HCT116 (cell line): ENCODE measurements at regions not wholly inside any gene's neighbourhood (a gene's known extent, or its start where the extent isn't known, plus 50 kb on each side); places are given as distances from the start of the nearest gene placed in this dataset.

Experiments
- ATAC-seq: fragments of 200-7000 bp; cut with Tn5 transposase; 2 replicates; pipeline ENCODE4 v1.9.1; 2020; ENCODE audit warnings: mild to moderate bottlenecking, moderate library complexity
- BruUV-seq: library from RNA; stranded (reverse); fragments of 400-500 nt; replicated peaks from 2 replicates; lab custom pipeline; 2021; lab: Mats Ljungman, UMichigan
- CTCF ChIA-PET: fragments of 300-600 bp; sonication (Branson Sonifier 250); formaldehyde crosslinking; loops from one replicate; lab custom pipeline; 2021; ENCODE audit warnings: antibody characterized with exemption; lab: Charles Lee
- POLR2A ChIA-PET: fragments of 300-600, 350-600 bp; sonication (Branson Sonifier 250); formaldehyde crosslinking; loops from one replicate; lab custom pipeline; 2021; ENCODE audit warnings: antibody characterized with exemption; lab: Charles Lee
- RAD21 ChIA-PET, 2 experiments: fragments of 300-600 bp; sonication (Branson Sonifier 250); formaldehyde crosslinking; loops; one replicate each; lab custom pipeline; 2023; ENCODE audit warnings: low total read pairs in 2 of 2; ENCODE audit not compliant: uncharacterized antibody in 2 of 2, unreplicated experiment in 2 of 2, low non-redundant PET in 1 of 2; lab: Charles Lee
- DNase-seq: peaks from one replicate; pipeline ENCODE4 v3.0.0-alpha.2; 2010; ENCODE audit warnings: low read depth, low spot score
- H2AFZ ChIP-seq: fragments of 200-600 bp; shearing (Covaris generic), sonication (generic); 2 replicates; pipeline ENCODE4 v1.6.1; 2017; ENCODE audit warnings: low read depth, mixed run types, mixed read lengths, antibody characterized with exemption, low read length; ENCODE audit not compliant: poor library complexity, severe bottlenecking
- H3K27ac ChIP-seq: 2 replicates; pipeline ENCODE4 v1.5.1; 2012; ENCODE audit warnings: low read depth, low read length
- H3K27me3 ChIP-seq: fragments of 200-600 bp; sonication (generic); 2 replicates; pipeline ENCODE4 v1.6.1; 2016; ENCODE audit warnings: mixed run types, low read length, mixed read lengths; ENCODE audit not compliant: insufficient read depth
- H3K36me3 ChIP-seq, 2 experiments: fragments of 200-500 bp in 1 of 2; fragments of 200-600 bp in 1 of 2; sonication (Bioruptor generic) in 1 of 2; sonication (generic) in 1 of 2; 2 replicates each; pipeline versions ENCODE4 v1.5.1 to v1.6.1; 2014 to 2016; ENCODE audit warnings: low read length in 2 of 2, inconsistent platforms in 1 of 2, mixed read lengths in 1 of 2, mixed run types in 1 of 2; ENCODE audit not compliant: insufficient read depth in 2 of 2, control insufficient read depth in 1 of 2
- H3K4me1 ChIP-seq, 2 experiments: fragments of 200-600 bp in 1 of 2; sonication (generic) in 1 of 2; 2 replicates each; pipeline versions ENCODE4 v1.5.1 to v1.6.1; 2012 to 2017; ENCODE audit warnings: low read length in 2 of 2, inconsistent platforms in 1 of 2, mild to moderate bottlenecking in 1 of 2, mixed read lengths in 1 of 2, mixed run types in 1 of 2, moderate library complexity in 1 of 2; ENCODE audit not compliant: insufficient read depth in 2 of 2, control insufficient read depth in 1 of 2
- H3K4me2 ChIP-seq: fragments of 200-600 bp; sonication (generic); 2 replicates; pipeline ENCODE4 v1.6.1; 2017; ENCODE audit warnings: mixed run types, low read length, mixed read lengths
- H3K4me3 ChIP-seq, 2 experiments: fragments of 200-600 bp in 1 of 2; sonication (generic) in 1 of 2; replicated peaks in 1 of 2; 2 replicates each; pipeline ENCODE4 v1.5.1; 2011 to 2016; ENCODE audit warnings: low read length in 2 of 2, control low read depth in 1 of 2, low read depth in 1 of 2, mild to moderate bottlenecking in 1 of 2, mixed read lengths in 1 of 2, mixed run types in 1 of 2
- H3K79me2 ChIP-seq: fragments of 200-600 bp; sonication (generic); 2 replicates; pipeline ENCODE4 v1.6.1; 2017; ENCODE audit warnings: mild to moderate bottlenecking, mixed run types, low read length, moderate library complexity, mixed read lengths; ENCODE audit not compliant: insufficient read depth
- H3K9ac ChIP-seq: fragments of 200-600 bp; sonication (generic); 2 replicates; pipeline ENCODE4 v1.6.1; 2016; ENCODE audit warnings: low read length, mixed read lengths
- H3K9me2 ChIP-seq: fragments of 200-600 bp; sonication (generic), shearing (Covaris generic); 2 replicates; pipeline ENCODE4 v1.6.1; 2017; ENCODE audit warnings: mixed run types, mild to moderate bottlenecking, moderate library complexity; ENCODE audit not compliant: insufficient read depth
- H3K9me3 ChIP-seq, 2 experiments: fragments of 200-500 bp in 1 of 2; fragments of 200-600 bp in 1 of 2; sonication (Bioruptor generic) in 1 of 2; sonication (generic) in 1 of 2; 2 replicates each; pipeline ENCODE4 v1.6.1; 2014 to 2017; ENCODE audit warnings: low read length in 2 of 2, mixed read lengths in 2 of 2, inconsistent platforms in 1 of 2, low read depth in 1 of 2, mild to moderate bottlenecking in 1 of 2, mixed run types in 1 of 2, moderate library complexity in 1 of 2; ENCODE audit not compliant: control insufficient read depth in 1 of 2, insufficient read depth in 1 of 2
- H4K20me1 ChIP-seq: fragments of 200-600 bp; sonication (generic), shearing (Covaris generic); 2 replicates; pipeline ENCODE4 v1.6.1; 2017; ENCODE audit warnings: mixed run types, mild to moderate bottlenecking, moderate library complexity; ENCODE audit not compliant: insufficient read depth
- CBX3 ChIP-seq: IDR thresholded peaks from 2 replicates; pipeline ENCODE4 v1.6.1; 2012; ENCODE audit warnings: low read depth
- EGR1 ChIP-seq: IDR thresholded peaks from 2 replicates; pipeline ENCODE4 v1.6.1; 2012; ENCODE audit warnings: low read depth
- RAD21 ChIP-seq: IDR thresholded peaks from 2 replicates; pipeline ENCODE4 v1.6.1; 2012; ENCODE audit warnings: low read depth, mild to moderate bottlenecking
- intact Hi-C: fragments of 100-400 bp; cut with micrococcal nuclease; formaldehyde crosslinking; loops from 2 replicates; pipeline ENCODE4 v1.10.0; 2022
- TF ChIP-seq, protein P1 (sequence below): IDR thresholded peaks from 2 replicates; pipeline ENCODE4 v1.6.1; 2011; ENCODE audit warnings: mild to moderate bottlenecking, low read length, moderate library complexity; ENCODE audit not compliant: insufficient replicate concordance; ENCODE audit errors: extremely low read depth

DNA sequence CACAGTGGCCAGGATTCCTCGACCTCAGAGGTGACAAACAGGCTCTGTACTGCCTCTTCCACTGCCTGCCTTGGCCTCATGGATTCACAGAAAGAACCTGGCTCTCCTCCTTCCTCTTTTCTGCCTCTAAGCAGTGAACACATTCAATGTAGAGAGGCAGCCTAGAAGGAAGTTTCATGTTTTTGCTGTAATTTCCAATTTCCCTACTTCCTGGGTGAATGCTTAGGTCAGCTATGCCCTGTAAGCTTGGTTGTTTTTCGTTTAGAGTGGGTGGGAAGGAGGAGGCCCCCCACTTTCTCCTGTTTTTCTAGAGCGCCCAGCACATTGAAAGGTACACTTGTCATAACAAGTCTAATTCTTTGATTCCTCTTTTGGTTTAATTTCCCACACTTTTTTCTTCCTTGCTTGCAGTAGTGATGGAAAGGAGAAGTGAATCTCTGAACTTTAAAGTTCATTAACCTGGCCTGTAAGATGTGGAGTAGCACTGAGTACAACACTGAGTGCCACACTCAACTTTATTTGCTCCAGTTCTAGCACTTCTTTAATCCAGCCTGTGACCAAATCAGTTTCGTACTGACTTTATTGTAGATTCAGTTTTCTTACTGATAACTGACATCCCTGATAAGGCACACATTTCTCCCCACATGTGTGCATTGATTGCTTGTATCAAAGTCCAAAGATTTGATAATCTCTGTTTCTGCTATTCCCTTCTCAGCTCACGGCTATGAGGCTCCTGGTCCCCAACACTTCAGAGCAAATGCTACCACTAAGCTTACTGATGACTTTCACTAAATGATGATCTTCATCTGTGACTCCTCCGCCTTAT, 100.0 kb upstream of the MAN1A1 start:
- POLR2A ChIA-PET = no interaction called here

DNA sequence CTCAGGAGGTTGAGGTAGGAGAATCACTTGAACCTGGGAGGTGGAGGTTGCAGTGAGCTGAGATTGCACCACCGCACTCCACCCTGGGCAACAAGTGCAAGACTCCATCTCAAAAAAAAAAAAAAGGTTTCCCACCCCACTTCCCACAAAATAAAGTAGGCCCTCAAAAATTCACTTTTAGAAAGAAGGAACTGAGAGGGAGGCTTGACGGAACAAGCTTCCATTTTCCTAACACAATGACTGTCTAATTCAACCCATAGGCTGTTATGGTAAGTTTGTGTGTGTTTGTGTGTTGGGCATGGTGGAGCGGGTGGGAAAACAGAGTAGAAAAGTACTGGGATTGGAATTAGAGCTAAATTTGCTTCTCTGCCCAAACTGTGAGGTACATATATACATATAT, 98.4 kb upstream of the MAN1A1 start:
- ChIA-PET POLR2A (no interaction called here), RAD21 (no interaction called here), CTCF (no interaction called here)
- H3K79me2 ChIP-seq = no peaks in the 10 kb centered on the region
- no peaks in the 10 kb centered on the region for H4K20me1 ChIP-seq
- H3K27ac ChIP-seq = no peak overlapping the region
- ATAC-seq (no peak), DNase-seq (no peak)
- no peaks in the 10 kb centered on the region for H3K27me3 ChIP-seq
- no peak overlapping the region for H2AFZ ChIP-seq
- no peaks in the 10 kb centered on the region for H3K9me2 ChIP-seq
- H3K4me3 ChIP-seq = no peak overlapping the region
- H3K4me2 ChIP-seq = no peak overlapping the region
- intact Hi-C loops = no loop called here
- TF ChIP-seq, protein P1, sequence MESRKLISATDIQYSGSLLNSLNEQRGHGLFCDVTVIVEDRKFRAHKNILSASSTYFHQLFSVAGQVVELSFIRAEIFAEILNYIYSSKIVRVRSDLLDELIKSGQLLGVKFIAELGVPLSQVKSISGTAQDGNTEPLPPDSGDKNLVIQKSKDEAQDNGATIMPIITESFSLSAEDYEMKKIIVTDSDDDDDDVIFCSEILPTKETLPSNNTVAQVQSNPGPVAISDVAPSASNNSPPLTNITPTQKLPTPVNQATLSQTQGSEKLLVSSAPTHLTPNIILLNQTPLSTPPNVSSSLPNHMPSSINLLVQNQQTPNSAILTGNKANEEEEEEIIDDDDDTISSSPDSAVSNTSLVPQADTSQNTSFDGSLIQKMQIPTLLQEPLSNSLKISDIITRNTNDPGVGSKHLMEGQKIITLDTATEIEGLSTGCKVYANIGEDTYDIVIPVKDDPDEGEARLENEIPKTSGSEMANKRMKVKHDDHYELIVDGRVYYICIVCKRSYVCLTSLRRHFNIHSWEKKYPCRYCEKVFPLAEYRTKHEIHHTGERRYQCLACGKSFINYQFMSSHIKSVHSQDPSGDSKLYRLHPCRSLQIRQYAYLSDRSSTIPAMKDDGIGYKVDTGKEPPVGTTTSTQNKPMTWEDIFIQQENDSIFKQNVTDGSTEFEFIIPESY = no peak
- BruUV-seq = no TSS peak
- H3K9ac ChIP-seq = no peak overlapping the region
- H3K36me3 ChIP-seq = no peaks in the 10 kb centered on the region
- H3K9me3 ChIP-seq = no peaks in the 10 kb centered on the region
- H3K4me1 ChIP-seq = peaks cover 12% of the 10 kb centered on the region in 2 experiments

More for the DNA sequence above, 100.0 kb upstream of the MAN1A1 start:
- H3K27ac ChIP-seq = no peak overlapping the region
- ATAC-seq (no peak), DNase-seq (no peak)
- ChIA-PET RAD21 (no interaction called here), CTCF (no interaction called here)
- H3K9me2 ChIP-seq = no peaks in the 10 kb centered on the region
- no peaks in the 10 kb centered on the region for H3K27me3 ChIP-seq
- no peaks in the 10 kb centered on the region for H3K9me3 ChIP-seq
- H3K4me3 ChIP-seq = no peak overlapping the region
- TF ChIP-seq CBX3 (no peak), RAD21 (no peak), EGR1 (no peak)
- TF ChIP-seq, protein P1 = no peak
- H3K4me1 ChIP-seq = peaks cover 12% of the 10 kb centered on the region in 2 experiments
- no peak overlapping the region for H2AFZ ChIP-seq
- no peak overlapping the region for H3K9ac ChIP-seq
- H3K36me3 ChIP-seq = no peaks in the 10 kb centered on the region
- intact Hi-C loops = no loop called here
- BruUV-seq = no TSS peak
- no peaks in the 10 kb centered on the region for H4K20me1 ChIP-seq
- no peaks in the 10 kb centered on the region for H3K79me2 ChIP-seq
- H3K4me2 ChIP-seq = no peak overlapping the region
